Esophagus muscularis mucosa (tissue), 4 donors: ENCODE measurements at regions not wholly inside any gene's neighbourhood (a gene's known extent, or its start where the extent isn't known, plus 50 kb on each side); places are given as distances from the start of the nearest gene placed in this dataset.

Experiments used
- DNase-seq: peaks from one replicate; pipeline ENCODE4 v3.0.0-alpha.2; 2017; ENCODE audit errors: extremely low spot score
- H3K27ac ChIP-seq, 4 donors: fragments of 200-600 bp; sonication (generic); replicated peaks in 1 of 4; 1 replicate in 3 of 4; 2 replicates in 1 of 4; pipeline ENCODE4 v1.5.1; 2016 to 2019; ENCODE audit warnings: mild to moderate bottlenecking in 1 of 4
- H3K27me3 ChIP-seq, 4 donors: fragments of 200-600 bp; sonication (generic); one replicate each; pipeline versions ENCODE4 v1.5.1 to v1.6.0; 2016 to 2019
- H3K36me3 ChIP-seq, 4 donors: fragments of 200-600 bp; sonication (generic); one replicate each; pipeline ENCODE4 v1.5.1; 2016 to 2019
- H3K4me1 ChIP-seq, 4 donors: fragments of 200-600 bp; sonication (generic); one replicate each; pipeline ENCODE4 v1.5.1; 2016 to 2019
- H3K4me3 ChIP-seq, 4 donors: fragments of 200-600 bp; sonication (generic); 1 replicate in 2 of 4; 2 replicates in 2 of 4; pipeline ENCODE4 v1.5.1; 2016 to 2019; ENCODE audit warnings: mild to moderate bottlenecking in 4 of 4, moderate library complexity in 1 of 4
- H3K9me3 ChIP-seq, 4 donors: fragments of 200-600 bp; sonication (generic); 1 replicate in 3 of 4; 2 replicates in 1 of 4; pipeline ENCODE4 v1.5.1; 2016 to 2019
- CTCF ChIP-seq, 3 experiments: fragments of 200-600 bp in 2 of 3; fragments of 450-650 bp in 1 of 3; sonication (generic) in 2 of 3; IDR thresholded peaks; one replicate each; pipeline ENCODE4 v1.5.1; 2017 to 2019; ENCODE audit warnings: antibody characterized with exemption in 3 of 3, mild to moderate bottlenecking in 2 of 3, moderate library complexity in 1 of 3
- EP300 ChIP-seq: sonication (generic); formaldehyde crosslinking; IDR thresholded peaks from one replicate; pipeline ENCODE4 v1.6.1; 2017; ENCODE audit warnings: antibody characterized with exemption
- POLR2A ChIP-seq: fragments of 450-650 bp; IDR thresholded peaks from one replicate; pipeline ENCODE4 v1.6.1; 2017; ENCODE audit warnings: antibody characterized with exemption, moderate library complexity, mild to moderate bottlenecking, low read depth
- POLR2AphosphoS5 ChIP-seq, 2 donors: sonication (generic); formaldehyde crosslinking; IDR thresholded peaks; one replicate each; pipeline ENCODE4 v1.6.1; 2017; ENCODE audit warnings: antibody characterized with exemption in 2 of 2
- WGBS: methylation state at CpG from one replicate; pipeline ENCODE4 v1.1.5; 2018; 5-methylcytosine and 5-hydroxymethylcytosine counted together
- intact Hi-C: fragments of 100-400 bp; cut with DNase I; formaldehyde crosslinking; loops from one replicate; pipeline ENCODE4 v1.15.1; 2023

- no peak overlapping the region for H3K4me3 ChIP-seq
- TF ChIP-seq POLR2AphosphoS5 (IDR thresholded peaks at IDR 0.05) (no peak), CTCF (IDR thresholded peaks at IDR 0.05) (no peak), EP300 (no peak), POLR2A (no peak)
- WGBS, result 95% methylated on average over 3 of the region's 3 CpGs
- no peaks in the 10 kb centered on the region for H3K4me1 ChIP-seq
- H3K27ac ChIP-seq, result no peak overlapping the region
- no peaks in the 10 kb centered on the region for H3K27me3 ChIP-seq
- no peaks in the 10 kb centered on the region for H3K9me3 ChIP-seq
- DNase-seq, result no peak
- intact Hi-C loops, result no loop called here
- H3K36me3 ChIP-seq, result no peaks in the 10 kb centered on the region
Observed at GRCh38 chr4:89665662-89666061, 171.3 kb downstream of the SNCA start.

GRCh38 chr4:89664521-89664920 lies 172.4 kb downstream of the SNCA start:
- TF ChIP-seq CTCF (IDR thresholded peaks at IDR 0.05) (no peak), POLR2A (no peak), EP300 (no peak), POLR2AphosphoS5 (IDR thresholded peaks at IDR 0.05) (no peak)
- intact Hi-C loops, result no loop called here
- Histone ChIP-seq H3K9me3 (no peaks in the 10 kb centered on the region), H3K36me3 (no peaks in the 10 kb centered on the region), H3K27me3 (no peaks in the 10 kb centered on the region), H3K4me3 (no peak overlapping the region), H3K27ac (no peak overlapping the region), H3K4me1 (no peaks in the 10 kb centered on the region)
- DNase-seq, result no peak

GRCh38 chr4:89661173-89661899 lies 175.6 kb downstream of the SNCA start:
- no peaks in the 10 kb centered on the region for H3K9me3 ChIP-seq
- no peaks in the 10 kb centered on the region for H3K36me3 ChIP-seq
- no peaks in the 10 kb centered on the region for H3K27me3 ChIP-seq
- H3K4me3 ChIP-seq, result no peak overlapping the region
- no peak overlapping the region for H3K27ac ChIP-seq
- WGBS, result 67% methylated on average over 3 of the region's 3 CpGs
- no peak for DNase-seq
- TF ChIP-seq CTCF (IDR thresholded peaks at IDR 0.05) (no peak), EP300 (no peak), POLR2AphosphoS5 (IDR thresholded peaks at IDR 0.05) (no peak), POLR2A (no peak)
- intact Hi-C loops, result no loop called here
- H3K4me1 ChIP-seq, result no peaks in the 10 kb centered on the region

- no peak overlapping the region for H3K27ac ChIP-seq
- no peak for DNase-seq
- H3K36me3 ChIP-seq, result no peaks in the 10 kb centered on the region
- H3K27me3 ChIP-seq, result no peaks in the 10 kb centered on the region
- no peaks in the 10 kb centered on the region for H3K4me1 ChIP-seq
- WGBS, result 96% methylated on average over 4 of the region's 4 CpGs
- no peak for TF ChIP-seq POLR2AphosphoS5 (IDR thresholded peaks at IDR 0.05)
- TF ChIP-seq CTCF (IDR thresholded peaks at IDR 0.05), result no peak
- TF ChIP-seq EP300, result no peak
- TF ChIP-seq POLR2A, result no peak
- intact Hi-C loops, result no loop called here
- no peak overlapping the region for H3K4me3 ChIP-seq
- H3K9me3 ChIP-seq, result no peaks in the 10 kb centered on the region
Observed at GRCh38 chr4:89660444-89661172, 176.4 kb downstream of the SNCA start.
